H1 (cell line): ENCODE measurements at regions not wholly inside any gene's neighbourhood (a gene's known extent, or its start where the extent isn't known, plus 50 kb on each side); places are given as distances from the start of the nearest gene placed in this dataset.

Experiments
- CTCF ChIA-PET: fragments of 300-600 bp; sonication (Branson Sonifier 250); formaldehyde crosslinking; loops from one replicate; lab custom pipeline; 2021; ENCODE audit not compliant: partially characterized antibody; lab: Charles Lee
- POLR2A ChIA-PET: fragments of 300-600 bp; sonication (Branson Sonifier 250); formaldehyde crosslinking; loops from one replicate; lab custom pipeline; 2021; ENCODE audit warnings: inconsistent platforms; ENCODE audit not compliant: partially characterized antibody; lab: Charles Lee
- DNase-seq, 2 experiments: peaks; one replicate each; pipeline versions ENCODE4 v3.0.0 to v3.0.0-alpha.2; 2010 to 2022; ENCODE audit warnings: low spot score in 2 of 2, low read depth in 1 of 2, mixed read lengths in 1 of 2
- FAIRE-seq: peaks from 2 replicates; lab custom pipeline; 2011; peaks lifted over from hg19 to GRCh38; lab: Jason Lieb, UNC
- H2AFZ ChIP-seq: 2 replicates; pipeline ENCODE4 v1.8.1; 2012; ENCODE audit warnings: low read length, inconsistent platforms
- H2AK5ac ChIP-seq: 2 replicates; pipeline ENCODE4 v1.6.1; 2013; ENCODE audit warnings: low read depth, low read length
- H2BK120ac ChIP-seq: replicated peaks from 2 replicates; pipeline ENCODE3; 2013; ENCODE audit warnings: low read depth, low read length, inconsistent platforms
- H2BK12ac ChIP-seq: 2 replicates; pipeline ENCODE4 v1.6.1; 2013; ENCODE audit warnings: low read depth, low read length
- H2BK15ac ChIP-seq: 2 replicates; pipeline ENCODE4 v1.6.1; 2013; ENCODE audit warnings: low read length
- H2BK20ac ChIP-seq: 2 replicates; pipeline ENCODE4 v1.6.1; 2013; ENCODE audit warnings: low read length
- H2BK5ac ChIP-seq: 2 replicates; pipeline ENCODE4 v1.6.1; 2013; ENCODE audit warnings: low read depth, low read length
- H3K14ac ChIP-seq: 2 replicates; pipeline ENCODE4 v1.6.1; 2013; ENCODE audit warnings: inconsistent platforms; ENCODE audit not compliant: insufficient read length
- H3K18ac ChIP-seq: 2 replicates; pipeline ENCODE4 v1.6.1; 2013; ENCODE audit warnings: low read length; ENCODE audit errors: extremely low read depth
- H3K23ac ChIP-seq: 2 replicates; pipeline ENCODE4 v1.6.1; 2013; ENCODE audit warnings: inconsistent platforms; ENCODE audit not compliant: insufficient read length
- H3K23me2 ChIP-seq: 2 replicates; pipeline ENCODE4 v1.6.1; 2013; ENCODE audit warnings: low read depth, low read length
- H3K27ac ChIP-seq: 2 replicates; pipeline ENCODE4 v1.6.1; 2011; ENCODE audit warnings: low read depth, low read length, inconsistent platforms
- H3K27me3 ChIP-seq, 4 experiments: replicated peaks in 1 of 4; 1 replicate in 1 of 4; 2 replicates in 3 of 4; pipeline versions ENCODE4 v1.6.1 to v1.8.1; 2011 to 2013; ENCODE audit warnings: low read length in 3 of 4, mild to moderate bottlenecking in 3 of 4, inconsistent platforms in 2 of 4, mixed read lengths in 2 of 4, moderate library complexity in 1 of 4; ENCODE audit not compliant: control insufficient read depth in 3 of 4, insufficient read depth in 3 of 4; ENCODE audit errors: extremely low read depth in 1 of 4
- H3K36me3 ChIP-seq, 4 experiments: 2 replicates each; pipeline versions ENCODE4 v1.6.1 to v1.8.1; 2011 to 2013; ENCODE audit warnings: mild to moderate bottlenecking in 4 of 4, low read length in 3 of 4, moderate library complexity in 2 of 4, control low read depth in 1 of 4, inconsistent platforms in 1 of 4; ENCODE audit not compliant: insufficient read depth in 4 of 4, control insufficient read depth in 2 of 4
- H3K4ac ChIP-seq: replicated peaks from 2 replicates; pipeline ENCODE3; 2013; ENCODE audit warnings: low read length, low read depth, mixed read lengths, inconsistent platforms; ENCODE audit not compliant: insufficient read length
- H3K4me1 ChIP-seq, 4 experiments: replicated peaks in 1 of 4; 1 replicate in 1 of 4; 2 replicates in 3 of 4; pipeline versions ENCODE4 v1.6.1 to v1.8.1; 2011 to 2013; ENCODE audit warnings: low read length in 3 of 4, inconsistent platforms in 2 of 4, mixed read lengths in 1 of 4; ENCODE audit not compliant: insufficient read depth in 4 of 4, control insufficient read depth in 3 of 4
- H3K4me2 ChIP-seq, 2 experiments: 2 replicates each; pipeline versions ENCODE4 v1.6.1 to v1.8.1; 2011 to 2013; ENCODE audit warnings: low read depth in 2 of 2, low read length in 2 of 2, control low read depth in 1 of 2, inconsistent platforms in 1 of 2, mild to moderate bottlenecking in 1 of 2; ENCODE audit not compliant: insufficient read depth in 1 of 2
- H3K4me3 ChIP-seq, 4 experiments: fragments of 200-600, 300-600 bp in 1 of 4; sonication (generic), shearing (Covaris generic), sonication (Bioruptor Twin) in 1 of 4; 2 replicates each; pipeline versions ENCODE4 v1.5.1 to v1.8.1; 2011 to 2016; ENCODE audit warnings: low read length in 4 of 4, low read depth in 3 of 4, control low read depth in 2 of 4, inconsistent platforms in 2 of 4, mild to moderate bottlenecking in 2 of 4, mixed read lengths in 1 of 4, moderate library complexity in 1 of 4; ENCODE audit not compliant: insufficient read depth in 2 of 4; ENCODE audit errors: extremely low read depth in 1 of 4
- H3K56ac ChIP-seq: replicated peaks from 2 replicates; pipeline ENCODE3; 2013; ENCODE audit warnings: low read depth, mild to moderate bottlenecking, mixed read lengths, low read length, inconsistent platforms; ENCODE audit not compliant: insufficient read length
- H3K79me1 ChIP-seq: 2 replicates; pipeline ENCODE4 v1.6.1; 2013; ENCODE audit warnings: low read depth, low read length, control low read depth
- H3K79me2 ChIP-seq, 2 experiments: 2 replicates each; pipeline versions ENCODE4 v1.6.1 to v1.8.1; 2012 to 2013; ENCODE audit warnings: low read length in 2 of 2, mild to moderate bottlenecking in 2 of 2, inconsistent platforms in 1 of 2; ENCODE audit not compliant: insufficient read depth in 2 of 2, control insufficient read depth in 1 of 2
- H3K9ac ChIP-seq, 4 experiments: replicated peaks in 1 of 4; 1 replicate in 1 of 4; 2 replicates in 3 of 4; pipeline versions ENCODE4 v1.6.1 to v1.8.1; 2011 to 2013; ENCODE audit warnings: low read depth in 3 of 4, low read length in 3 of 4, control low read depth in 2 of 4, mild to moderate bottlenecking in 2 of 4, moderate library complexity in 2 of 4, inconsistent platforms in 1 of 4; ENCODE audit errors: extremely low read depth in 1 of 4
- H3K9me3 ChIP-seq, 2 experiments: 2 replicates each; pipeline versions ENCODE4 v1.6.1 to v1.8.1; 2012 to 2013; ENCODE audit warnings: mild to moderate bottlenecking in 2 of 2, moderate library complexity in 2 of 2, control low read depth in 1 of 2, inconsistent platforms in 1 of 2, low read depth in 1 of 2, low read length in 1 of 2, mixed read lengths in 1 of 2; ENCODE audit not compliant: insufficient read depth in 2 of 2
- H4K20me1 ChIP-seq, 2 experiments: replicated peaks in 1 of 2; 2 replicates each; pipeline versions ENCODE3 to v1.8.1; 2011 to 2013; ENCODE audit warnings: inconsistent platforms in 2 of 2, low read length in 2 of 2, mild to moderate bottlenecking in 1 of 2; ENCODE audit not compliant: insufficient read depth in 2 of 2, control insufficient read depth in 1 of 2
- H4K5ac ChIP-seq: 2 replicates; pipeline ENCODE4 v1.6.1; 2013; ENCODE audit warnings: low read length, low read depth, mixed read lengths, inconsistent platforms; ENCODE audit not compliant: insufficient read length
- H4K8ac ChIP-seq: 2 replicates; pipeline ENCODE4 v1.8.0; 2013; ENCODE audit warnings: mild to moderate bottlenecking, moderate library complexity, low read length, inconsistent platforms; ENCODE audit not compliant: insufficient read depth; ENCODE audit errors: extremely low read depth
- H4K91ac ChIP-seq: replicated peaks from 2 replicates; pipeline ENCODE3; 2013; ENCODE audit warnings: low read length, mixed read lengths, inconsistent platforms; ENCODE audit not compliant: insufficient read length
- BACH1 ChIP-seq: IDR thresholded peaks from 2 replicates; pipeline ENCODE4 v1.6.1; 2012; ENCODE audit warnings: low read length, improper control_type of control experiment
- KDM4A ChIP-seq: IDR thresholded peaks from one replicate; pipeline ENCODE4 v1.7.1; 2012; ENCODE audit warnings: low read depth, mild to moderate bottlenecking, moderate library complexity, low read length, inconsistent platforms; ENCODE audit not compliant: severe bottlenecking
- POU5F1 ChIP-seq: IDR thresholded peaks from 2 replicates; pipeline ENCODE4 v1.6.1; 2011; ENCODE audit warnings: low read depth, mild to moderate bottlenecking, low read length, moderate library complexity
- SRF ChIP-seq: IDR thresholded peaks from 2 replicates; pipeline ENCODE4 v1.6.1; 2011; ENCODE audit warnings: mild to moderate bottlenecking, low read depth, low read length, moderate library complexity
- TBP ChIP-seq: IDR thresholded peaks from 2 replicates; pipeline ENCODE4 v1.6.1; 2011; ENCODE audit warnings: low read depth, low read length, improper control_type of control experiment
- WGBS, 2 experiments: shearing (Covaris generic) in 1 of 2; methylation state at CpG; one replicate each; pipeline versions ENCODE4 v1.1.6 to v1.1.7; 2013 to 2015; ENCODE audit warnings: low lambda C conversion rate in 2 of 2, mixed read lengths in 2 of 2, inconsistent platforms in 1 of 2, low coverage in 1 of 2, missing lambda C conversion rate in 1 of 2; ENCODE audit not compliant: insufficient replicate concordance in 2 of 2, insufficient coverage in 1 of 2, insufficient read length in 1 of 2; ENCODE audit errors: extremely low coverage in 1 of 2, missing lambda C conversion rate in 1 of 2; 5-methylcytosine and 5-hydroxymethylcytosine counted together
- TF ChIP-seq, protein P1 (sequence below), 3 experiments: IDR thresholded peaks; 1 replicate in 2 of 3; 2 replicates in 1 of 3; pipeline versions ENCODE4 v1.5.1 to v1.6.1; 2011; ENCODE audit warnings: low read length in 3 of 3, mild to moderate bottlenecking in 3 of 3, inconsistent platforms in 2 of 3, low read depth in 1 of 3, moderate library complexity in 1 of 3; ENCODE audit not compliant: insufficient read depth in 1 of 3; ENCODE audit errors: control extremely low read depth in 1 of 3

GRCh38 chr15:97045666-97046421, 715.3 kb downstream of the NR2F2 start:
- Histone ChIP-seq H3K9me3 (no peaks in the 10 kb centered on the region), H3K4me3 (no peak overlapping the region), H3K79me2 (no peaks in the 10 kb centered on the region), H2BK120ac (no peak overlapping the region), H2BK20ac (no peak overlapping the region), H2BK12ac (no peak overlapping the region), H4K5ac (no peak overlapping the region), H3K23ac (no peak overlapping the region), H3K23me2 (no peaks in the 10 kb centered on the region), H2BK15ac (no peak overlapping the region), H3K4me1 (no peaks in the 10 kb centered on the region), H2BK5ac (no peak overlapping the region), H2AK5ac (no peak overlapping the region), H3K9ac (no peak overlapping the region), H3K4me2 (no peak overlapping the region), H3K18ac (no peak overlapping the region), H3K4ac (no peak overlapping the region), H3K14ac (no peak overlapping the region), H4K8ac (no peak overlapping the region), H4K20me1 (no peaks in the 10 kb centered on the region), H3K79me1 (no peaks in the 10 kb centered on the region), H2AFZ (no peak overlapping the region), H3K27ac (no peak overlapping the region), H3K36me3 (no peaks in the 10 kb centered on the region), H4K91ac (no peak overlapping the region), H3K27me3 (no peaks in the 10 kb centered on the region), H3K56ac (no peak overlapping the region)
- FAIRE-seq (no peak), DNase-seq (no peak)
- ChIA-PET CTCF (no interaction called here), POLR2A (no interaction called here)
- WGBS, 2 experiments, result 92% methylated on average over 4 of the region's 4 CpGs; no CpG with 5 or more reads in 1 of the 2 experiments
- TF ChIP-seq BACH1 (no peak), KDM4A (no peak), SRF (no peak), TBP (no peak), POU5F1 (no peak)
- TF ChIP-seq, protein P1, sequence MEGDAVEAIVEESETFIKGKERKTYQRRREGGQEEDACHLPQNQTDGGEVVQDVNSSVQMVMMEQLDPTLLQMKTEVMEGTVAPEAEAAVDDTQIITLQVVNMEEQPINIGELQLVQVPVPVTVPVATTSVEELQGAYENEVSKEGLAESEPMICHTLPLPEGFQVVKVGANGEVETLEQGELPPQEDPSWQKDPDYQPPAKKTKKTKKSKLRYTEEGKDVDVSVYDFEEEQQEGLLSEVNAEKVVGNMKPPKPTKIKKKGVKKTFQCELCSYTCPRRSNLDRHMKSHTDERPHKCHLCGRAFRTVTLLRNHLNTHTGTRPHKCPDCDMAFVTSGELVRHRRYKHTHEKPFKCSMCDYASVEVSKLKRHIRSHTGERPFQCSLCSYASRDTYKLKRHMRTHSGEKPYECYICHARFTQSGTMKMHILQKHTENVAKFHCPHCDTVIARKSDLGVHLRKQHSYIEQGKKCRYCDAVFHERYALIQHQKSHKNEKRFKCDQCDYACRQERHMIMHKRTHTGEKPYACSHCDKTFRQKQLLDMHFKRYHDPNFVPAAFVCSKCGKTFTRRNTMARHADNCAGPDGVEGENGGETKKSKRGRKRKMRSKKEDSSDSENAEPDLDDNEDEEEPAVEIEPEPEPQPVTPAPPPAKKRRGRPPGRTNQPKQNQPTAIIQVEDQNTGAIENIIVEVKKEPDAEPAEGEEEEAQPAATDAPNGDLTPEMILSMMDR (IDR thresholded peaks at IDR 0.05; ENCODE audit: control extremely low read depth in 1 of 3, insufficient read depth in 1 of 3, low read depth in 1 of 3, low read length in 3 of 3), result no peak
